ENCODE measurements at regions not wholly inside any gene's neighbourhood (a gene's known extent, or its start where the extent isn't known, plus 50 kb on each side); places are given as distances from the start of the nearest gene placed in this dataset.
"Not testable (repeated sequence)": the region's sequence is repeated elsewhere in the genome, so short reads cannot be mapped to it uniquely, and the experiment has no call there.

DNA sequence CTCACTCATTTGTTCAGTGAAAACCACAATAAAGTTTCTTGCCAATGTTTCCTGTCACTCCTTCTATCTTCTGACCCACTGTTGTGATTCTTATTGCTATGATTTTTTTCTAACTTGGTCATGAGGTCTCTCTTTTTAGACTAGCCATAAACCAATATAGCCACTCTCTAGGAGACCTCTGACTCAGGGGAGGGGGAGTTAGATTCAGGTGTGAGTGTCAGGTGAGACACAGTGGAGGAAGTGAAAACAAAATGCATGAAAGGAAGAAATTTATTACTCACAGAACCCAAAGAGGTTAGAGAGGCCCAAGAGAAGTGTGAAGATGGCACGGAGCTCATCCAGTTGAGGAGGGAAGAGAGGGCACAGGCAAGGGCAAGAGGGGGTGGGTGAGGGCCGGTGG lies 94.4 kb upstream of the PRSS3 start:
- not testable (repeated sequence) for TF ChIP-seq POLR2A, POLR2AphosphoS5 (IDR thresholded peaks at IDR 0.05; ENCODE audit: low read depth, low read length)

All from GM12892 (cell line).